ENCODE measurements at regions not wholly inside any gene's neighbourhood (a gene's known extent, or its start where the extent isn't known, plus 50 kb on each side); places are given as distances from the start of the nearest gene placed in this dataset.
"Not testable (repeated sequence)": the region's sequence is repeated elsewhere in the genome, so short reads cannot be mapped to it uniquely, and the experiment has no call there.

DNA sequence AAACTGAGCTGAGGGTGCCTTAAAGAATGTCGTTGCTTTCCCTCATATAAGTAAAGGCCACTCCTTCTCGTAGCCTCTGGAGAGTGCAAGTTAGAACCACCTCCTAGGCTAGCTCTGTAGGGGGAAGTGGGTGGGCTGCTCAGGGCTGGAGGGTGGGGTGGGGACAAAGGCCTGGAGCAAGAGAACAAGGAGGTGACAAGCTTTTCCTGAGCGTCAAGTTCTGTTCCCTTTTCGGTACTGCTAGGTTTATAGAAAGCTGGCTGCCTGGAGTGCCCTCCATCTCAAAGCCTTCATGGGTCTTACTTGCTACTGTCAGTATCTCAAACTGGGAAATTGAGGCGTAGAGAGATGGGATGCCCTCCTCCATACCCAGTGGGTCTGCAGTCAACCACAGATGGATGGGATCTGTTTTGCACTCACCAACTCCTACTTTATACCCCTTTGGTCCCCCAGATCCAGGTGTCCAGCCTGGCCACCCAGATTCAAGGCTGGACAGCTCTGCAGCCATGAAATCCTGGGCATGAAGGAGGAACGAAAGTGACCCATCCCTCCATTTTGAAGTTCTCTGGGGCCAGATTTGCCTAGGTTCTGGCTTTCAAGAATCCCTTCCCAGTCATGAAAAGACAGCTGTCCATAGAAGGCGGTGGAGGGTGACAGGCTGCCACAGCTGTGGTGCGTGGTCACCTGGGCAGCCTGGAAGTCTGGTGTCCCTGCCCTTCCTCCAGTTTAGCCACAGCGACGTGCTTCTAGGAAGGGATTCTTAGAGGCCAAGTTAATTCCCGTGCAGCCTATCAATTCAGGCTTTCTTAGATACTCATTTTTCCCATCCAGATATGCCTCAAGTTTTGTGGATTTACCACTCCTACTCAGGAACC lies 117.8 kb downstream of the CRLF3 start:
- TF ChIP-seq CTCF (conservative IDR thresholded peaks at IDR 0.05); ZFX (IDR thresholded peaks at IDR 0.05): not testable (repeated sequence)
